Endothelial cell of umbilical vein (primary cell): ENCODE measurements at regions not wholly inside any gene's neighbourhood (a gene's known extent, or its start where the extent isn't known, plus 50 kb on each side); places are given as distances from the start of the nearest gene placed in this dataset.

Experiments used
- BruUV-seq: library from RNA; stranded (reverse); fragments of 400-500 nt; replicated peaks from 2 replicates; lab custom pipeline; 2021; lab: Mats Ljungman, UMichigan
- CTCF ChIA-PET: fragments of 300-600, 350-600 bp; sonication (Branson Sonifier 250); formaldehyde crosslinking; loops from one replicate; lab custom pipeline; 2021; ENCODE audit warnings: antibody characterized with exemption, inconsistent platforms; lab: Charles Lee
- POLR2A ChIA-PET: fragments of 300-600, 350-600 bp; sonication (Branson Sonifier 250); formaldehyde crosslinking; loops from one replicate; lab custom pipeline; 2021; ENCODE audit warnings: antibody characterized with exemption, inconsistent platforms; lab: Charles Lee
- DNase-seq: peaks from one replicate; pipeline ENCODE4 v3.0.0-alpha.2; 2011; ENCODE audit warnings: low read depth, low spot score
- FAIRE-seq: peaks from 2 replicates; lab custom pipeline; 2011; peaks lifted over from hg19 to GRCh38; lab: Jason Lieb, UNC
- H2AFZ ChIP-seq: 2 replicates; pipeline ENCODE4 v1.6.0; 2012; ENCODE audit warnings: low read depth, low read length, control low read depth, inconsistent platforms
- H3K27ac ChIP-seq: 2 replicates; pipeline ENCODE4 v1.5.1; 2011; ENCODE audit warnings: low read depth, mild to moderate bottlenecking, control low read depth, low read length, moderate library complexity; ENCODE audit not compliant: insufficient read depth
- H3K27me3 ChIP-seq, 2 experiments: 2 replicates each; pipeline versions ENCODE4 v1.6.0 to v1.6.1; 2011; ENCODE audit warnings: low read length in 2 of 2, mixed read lengths in 1 of 2; ENCODE audit not compliant: control insufficient read depth in 2 of 2, insufficient read depth in 2 of 2
- H3K36me3 ChIP-seq, 2 experiments: 2 replicates in 1 of 2; 3 replicates in 1 of 2; pipeline ENCODE4 v1.5.1; 2011; ENCODE audit warnings: low read length in 2 of 2, mild to moderate bottlenecking in 1 of 2, moderate library complexity in 1 of 2; ENCODE audit not compliant: control insufficient read depth in 2 of 2, insufficient read depth in 2 of 2; ENCODE audit errors: extremely low read depth in 1 of 2
- H3K4me1 ChIP-seq: 3 replicates; pipeline ENCODE4 v1.5.1; 2011; ENCODE audit warnings: mild to moderate bottlenecking, low read length; ENCODE audit not compliant: control insufficient read depth, insufficient read depth; ENCODE audit errors: extremely low read depth
- H3K4me2 ChIP-seq: 2 replicates; pipeline ENCODE4 v1.6.1; 2011; ENCODE audit warnings: low read length, control low read depth, mixed read lengths; ENCODE audit not compliant: insufficient read depth
- H3K4me3 ChIP-seq, 3 experiments: fragments of 200-600 bp in 1 of 3; sonication (generic), shearing (Covaris generic) in 1 of 3; replicated peaks in 1 of 3; 2 replicates each; pipeline ENCODE4 v1.5.1; 2011 to 2016; ENCODE audit warnings: control low read depth in 3 of 3, low read length in 3 of 3, mild to moderate bottlenecking in 2 of 3, inconsistent platforms in 1 of 3, low read depth in 1 of 3, moderate library complexity in 1 of 3; ENCODE audit not compliant: insufficient read depth in 1 of 3
- H3K79me2 ChIP-seq: 2 replicates; pipeline ENCODE4 v1.6.0; 2012; ENCODE audit warnings: low read length, inconsistent platforms; ENCODE audit not compliant: control insufficient read depth, insufficient read depth
- H3K9ac ChIP-seq: replicated peaks from 2 replicates; pipeline ENCODE3; 2011; ENCODE audit warnings: low read length, control low read depth; ENCODE audit not compliant: insufficient read depth; ENCODE audit errors: extremely low read depth
- H3K9me1 ChIP-seq: replicated peaks from 3 replicates; pipeline ENCODE4 v1.6.0; 2011; ENCODE audit warnings: mild to moderate bottlenecking, low read length; ENCODE audit not compliant: control insufficient read depth, insufficient read depth; ENCODE audit errors: extremely low read depth
- H3K9me3 ChIP-seq: replicated peaks from 2 replicates; pipeline ENCODE4 v1.5.1; 2012; ENCODE audit warnings: low read length, inconsistent platforms; ENCODE audit not compliant: control insufficient read depth, insufficient read depth
- H4K20me1 ChIP-seq: replicated peaks from 2 replicates; pipeline ENCODE3; 2011; ENCODE audit warnings: mild to moderate bottlenecking, low read length; ENCODE audit not compliant: control insufficient read depth, insufficient read depth; ENCODE audit errors: extremely low read depth
- EZH2 ChIP-seq: IDR thresholded peaks from 2 replicates; pipeline ENCODE4 v1.6.1; 2012; ENCODE audit warnings: borderline replicate concordance, low read depth, mild to moderate bottlenecking, moderate library complexity, low read length, inconsistent platforms; ENCODE audit not compliant: severe bottlenecking
- FOS ChIP-seq: IDR thresholded peaks from 2 replicates; pipeline ENCODE4 v1.6.1; 2011; ENCODE audit warnings: mild to moderate bottlenecking, low read length, moderate library complexity, borderline replicate concordance; ENCODE audit not compliant: insufficient read depth
- GATA2 ChIP-seq: IDR thresholded peaks from 2 replicates; pipeline ENCODE4 v1.7.0; 2011; ENCODE audit warnings: low read depth, mild to moderate bottlenecking, moderate library complexity, mixed read lengths, low read length; ENCODE audit not compliant: insufficient read length, insufficient read depth
- JUN ChIP-seq: IDR thresholded peaks from 2 replicates; pipeline ENCODE4 v1.6.1; 2011; ENCODE audit warnings: borderline replicate concordance, low read depth; ENCODE audit not compliant: insufficient read length, insufficient read depth
- MYC ChIP-seq: IDR thresholded peaks from one replicate; pipeline ENCODE4 v1.6.1; 2011; ENCODE audit warnings: mild to moderate bottlenecking, low read depth, low read length
- POLR2A ChIP-seq: IDR thresholded peaks from 2 replicates; pipeline ENCODE4 v1.6.1; 2012; ENCODE audit warnings: low read depth, mild to moderate bottlenecking, control low read depth, low read length
- POLR2AphosphoS5 ChIP-seq: IDR thresholded peaks from 2 replicates; pipeline ENCODE4 v1.6.1; 2012; ENCODE audit warnings: low read depth, mild to moderate bottlenecking, control low read depth, low read length, moderate library complexity; ENCODE audit not compliant: insufficient read depth
- dilution Hi-C: fragments of 300-500 bp; cut with MboI; formaldehyde crosslinking; loops from one replicate; pipeline ENCODE4 v1.15.0; 2019; ENCODE audit warnings: low sequenced_read_pairs; ENCODE audit not compliant: extremely low pct_ligation_motif_present
- intact Hi-C: fragments of 100-400 bp; cut with micrococcal nuclease; formaldehyde crosslinking; loops from one replicate; pipeline ENCODE4 v1.10.0; 2022
- TF ChIP-seq, protein P1 (sequence below), 2 donors: IDR thresholded peaks; 1 replicate in 1 of 2; 2 replicates in 1 of 2; pipeline ENCODE4 v1.5.1; 2011; ENCODE audit warnings: low read length in 2 of 2, mild to moderate bottlenecking in 2 of 2, moderate library complexity in 2 of 2, control low read depth in 1 of 2, inconsistent platforms in 1 of 2, low read depth in 1 of 2; ENCODE audit not compliant: insufficient read depth in 1 of 2; ENCODE audit errors: extremely low read depth in 1 of 2
- TF ChIP-seq, protein P2 (sequence below): IDR thresholded peaks from 2 replicates; pipeline ENCODE4 v1.6.1; 2011; ENCODE audit not compliant: insufficient read depth, insufficient read length

DNA sequence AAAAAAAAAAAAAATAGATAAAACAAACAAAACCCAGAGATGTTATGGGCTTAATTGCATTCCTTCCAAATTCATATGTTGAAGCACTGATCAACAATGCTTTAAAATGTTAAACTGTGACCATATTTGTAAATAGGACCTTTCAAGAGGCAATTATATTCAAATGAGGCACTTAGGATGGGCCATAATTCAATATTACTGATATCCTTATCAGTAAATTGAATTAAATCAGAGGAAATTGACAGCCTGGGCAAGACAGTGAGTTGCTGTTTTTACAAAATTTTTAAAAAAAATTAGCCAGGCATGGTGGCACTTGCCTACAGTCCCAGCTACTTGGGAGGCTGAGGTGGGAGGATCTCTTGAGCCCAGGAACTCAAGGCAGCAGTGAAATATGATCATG lies 364.1 kb downstream of the GJA1 start:
- Histone ChIP-seq H4K20me1 (no peaks in the 10 kb centered on the region), H3K4me2 (no peak overlapping the region), H2AFZ (no peak overlapping the region), H3K9me3 (peaks cover 2% of the 10 kb centered on the region), H3K27ac (no peak overlapping the region), H3K9ac (no peak overlapping the region), H3K4me1 (peaks cover 5% of the 10 kb centered on the region), H3K36me3 (no peaks in the 10 kb centered on the region), H3K27me3 (no peaks in the 10 kb centered on the region), H3K79me2 (no peaks in the 10 kb centered on the region), H3K9me1 (no peaks in the 10 kb centered on the region), H3K4me3 (no peak overlapping the region)
- intact Hi-C loops (no loop called here), dilution Hi-C loops (no loop called here)
- DNase-seq (no peak), FAIRE-seq (no peak)
- CTCF ChIA-PET = no interaction called here
- no peak for TF ChIP-seq POLR2A
- TF ChIP-seq EZH2 = no peak
- TF ChIP-seq GATA2 = no peak
- no peak for TF ChIP-seq FOS
- TF ChIP-seq, protein P1, sequence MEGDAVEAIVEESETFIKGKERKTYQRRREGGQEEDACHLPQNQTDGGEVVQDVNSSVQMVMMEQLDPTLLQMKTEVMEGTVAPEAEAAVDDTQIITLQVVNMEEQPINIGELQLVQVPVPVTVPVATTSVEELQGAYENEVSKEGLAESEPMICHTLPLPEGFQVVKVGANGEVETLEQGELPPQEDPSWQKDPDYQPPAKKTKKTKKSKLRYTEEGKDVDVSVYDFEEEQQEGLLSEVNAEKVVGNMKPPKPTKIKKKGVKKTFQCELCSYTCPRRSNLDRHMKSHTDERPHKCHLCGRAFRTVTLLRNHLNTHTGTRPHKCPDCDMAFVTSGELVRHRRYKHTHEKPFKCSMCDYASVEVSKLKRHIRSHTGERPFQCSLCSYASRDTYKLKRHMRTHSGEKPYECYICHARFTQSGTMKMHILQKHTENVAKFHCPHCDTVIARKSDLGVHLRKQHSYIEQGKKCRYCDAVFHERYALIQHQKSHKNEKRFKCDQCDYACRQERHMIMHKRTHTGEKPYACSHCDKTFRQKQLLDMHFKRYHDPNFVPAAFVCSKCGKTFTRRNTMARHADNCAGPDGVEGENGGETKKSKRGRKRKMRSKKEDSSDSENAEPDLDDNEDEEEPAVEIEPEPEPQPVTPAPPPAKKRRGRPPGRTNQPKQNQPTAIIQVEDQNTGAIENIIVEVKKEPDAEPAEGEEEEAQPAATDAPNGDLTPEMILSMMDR (IDR thresholded peaks at IDR 0.05; ENCODE audit: extremely low read depth in 1 of 2, insufficient read depth in 1 of 2, low read depth in 1 of 2, low read length in 2 of 2) = no peak
- TF ChIP-seq JUN = no peak
- TF ChIP-seq, protein P2, sequence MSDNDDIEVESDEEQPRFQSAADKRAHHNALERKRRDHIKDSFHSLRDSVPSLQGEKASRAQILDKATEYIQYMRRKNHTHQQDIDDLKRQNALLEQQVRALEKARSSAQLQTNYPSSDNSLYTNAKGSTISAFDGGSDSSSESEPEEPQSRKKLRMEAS = no peak
- no peak for TF ChIP-seq POLR2AphosphoS5
- TF ChIP-seq MYC = no peak
- BruUV-seq = no TSS peak
- POLR2A ChIA-PET = no interaction called here
